ENCODE measurements at regions not wholly inside any gene's neighbourhood (a gene's known extent, or its start where the extent isn't known, plus 50 kb on each side); places are given as distances from the start of the nearest gene placed in this dataset.

- Histone ChIP-seq H3K9me3 (ENCODE audit: control insufficient read depth, insufficient read depth, low read length) (no peaks in the 10 kb centered on the region), H3K27ac (ENCODE audit: low read depth, low read length) (no peak overlapping the region), H3K27me3 (ENCODE audit: control insufficient read depth, insufficient read depth, low read length) (no peaks in the 10 kb centered on the region), H3K4me3 (ENCODE audit: low read depth, low read length) (no peak overlapping the region)
- no peak for TF ChIP-seq CTCF (IDR thresholded peaks at IDR 0.05; ENCODE audit: low read depth, low read length)
- ChIA-PET CTCF (no interaction called here), POLR2A (no interaction called here)
- DNase-seq (ENCODE audit: low read depth, low spot score): no peak
Observed at GRCh38 chr6:91509711-91510110, 922.8 kb upstream of the MAP3K7 start.

GRCh38 chr6:91509039-91509438, 922.2 kb upstream of the MAP3K7 start:
- no peaks in the 10 kb centered on the region for H3K9me3 ChIP-seq (ENCODE audit: control insufficient read depth, insufficient read depth, low read length)
- ChIA-PET POLR2A (no interaction called here), CTCF (no interaction called here)
- DNase-seq (ENCODE audit: low read depth, low spot score): no peak
- no peak for TF ChIP-seq CTCF (IDR thresholded peaks at IDR 0.05; ENCODE audit: low read depth, low read length)
- no peak overlapping the region for H3K27ac ChIP-seq (ENCODE audit: low read depth, low read length)
- H3K4me3 ChIP-seq (ENCODE audit: low read depth, low read length): no peak overlapping the region
- H3K27me3 ChIP-seq (ENCODE audit: control insufficient read depth, insufficient read depth, low read length): no peaks in the 10 kb centered on the region

GRCh38 chr6:91506509-91506908, 919.6 kb upstream of the MAP3K7 start:
- DNase-seq (ENCODE audit: low read depth, low spot score): no peak

GRCh38 chr6:91505199-91505598, 918.3 kb upstream of the MAP3K7 start:
- Histone ChIP-seq H3K4me3 (ENCODE audit: low read depth, low read length) (no peak overlapping the region), H3K27ac (ENCODE audit: low read depth, low read length) (no peak overlapping the region), H3K27me3 (ENCODE audit: control insufficient read depth, insufficient read depth, low read length) (no peaks in the 10 kb centered on the region), H3K9me3 (ENCODE audit: control insufficient read depth, insufficient read depth, low read length) (no peaks in the 10 kb centered on the region)
- TF ChIP-seq CTCF (IDR thresholded peaks at IDR 0.05; ENCODE audit: low read depth, low read length): no peak
- DNase-seq (ENCODE audit: low read depth, low spot score): no peak
- CTCF ChIA-PET: interaction anchor here (1.0 kb wide), 1 partner anchor 168 kb away, joined by 3 read pairs; no protein-coding TSS in a partner anchor
- POLR2A ChIA-PET: no interaction called here

More at GRCh38 chr6:91506509-91506908, 919.6 kb upstream of the MAP3K7 start:
- TF ChIP-seq CTCF (IDR thresholded peaks at IDR 0.05; ENCODE audit: low read depth, low read length): no peak
- POLR2A ChIA-PET: no interaction called here
- H3K4me3 ChIP-seq (ENCODE audit: low read depth, low read length): no peak overlapping the region
- CTCF ChIA-PET: no interaction called here
- H3K27me3 ChIP-seq (ENCODE audit: control insufficient read depth, insufficient read depth, low read length): no peaks in the 10 kb centered on the region
- no peaks in the 10 kb centered on the region for H3K9me3 ChIP-seq (ENCODE audit: control insufficient read depth, insufficient read depth, low read length)
- no peak overlapping the region for H3K27ac ChIP-seq (ENCODE audit: low read depth, low read length)

GRCh38 chr6:91501930-91502329, 915.1 kb upstream of the MAP3K7 start:
- no peak for TF ChIP-seq CTCF (IDR thresholded peaks at IDR 0.05; ENCODE audit: low read depth, low read length)
- Histone ChIP-seq H3K9me3 (ENCODE audit: control insufficient read depth, insufficient read depth, low read length) (no peaks in the 10 kb centered on the region), H3K27ac (ENCODE audit: low read depth, low read length) (no peak overlapping the region), H3K4me3 (ENCODE audit: low read depth, low read length) (no peak overlapping the region), H3K27me3 (ENCODE audit: control insufficient read depth, insufficient read depth, low read length) (no peaks in the 10 kb centered on the region)
- CTCF ChIA-PET: no interaction called here
- DNase-seq (ENCODE audit: low read depth, low spot score): no peak
- POLR2A ChIA-PET: no interaction called here

Measured in AG04450 (cell line).